ENCODE measurements at regions not wholly inside any gene's neighbourhood (a gene's known extent, or its start where the extent isn't known, plus 50 kb on each side); places are given as distances from the start of the nearest gene placed in this dataset.

GRCh38 chr14:71780075-71780474 lies 152.2 kb upstream of the RGS6 start:
- H3K4me1 ChIP-seq (ENCODE audit: insufficient read depth, low read length), result peaks cover 6% of the 10 kb centered on the region
- H3K18ac ChIP-seq (ENCODE audit: insufficient read length, low read depth, low read length), result no peak overlapping the region
- no peak for TF ChIP-seq CTCF (conservative IDR thresholded peaks at IDR 0.05)
- H3K23ac ChIP-seq (ENCODE audit: insufficient read length, low read depth, low read length), result no peak overlapping the region
- no peak overlapping the region for H3K14ac ChIP-seq (ENCODE audit: insufficient read depth, low read length)
- Mint-ChIP-seq H3K36me3 (ENCODE audit: insufficient read depth in 1 of 3, low read depth in 3 of 3) (peaks cover 6 to 20% (median 15%) of the 10 kb centered on the region in 3 experiments), H3K27me3 (ENCODE audit: low read depth) (peaks cover 2% of the 10 kb centered on the region; the same call in 1 of the 2 replicates), H3K27ac (no peak overlapping the region), H3K4me3 (no peak overlapping the region), H3K4me1 (peaks cover 23 to 37% of the 10 kb centered on the region in 2 experiments), H3K9me3 (peaks cover 20 to 21% of the 10 kb centered on the region in 2 experiments)
- DNase-seq, result no peak
- no peak overlapping the region for H4K8ac ChIP-seq (replicated peaks; ENCODE audit: insufficient read length, low read depth, low read length)
- H2BK5ac ChIP-seq (ENCODE audit: insufficient read length, low read length), result no peak overlapping the region
- H2BK12ac ChIP-seq (ENCODE audit: insufficient read length, low read depth, low read length), result no peak overlapping the region
- no peak overlapping the region for H3K56ac ChIP-seq (ENCODE audit: insufficient read length, low read depth, low read length)
- no peak overlapping the region for H2AFZ ChIP-seq (ENCODE audit: low read length)
- no peak overlapping the region for H2BK120ac ChIP-seq (ENCODE audit: low read depth, low read length, poor library complexity, severe bottlenecking)
- no peaks in the 10 kb centered on the region for H3K79me2 ChIP-seq (ENCODE audit: insufficient read depth, low read length)
- no peak overlapping the region for H4K5ac ChIP-seq (ENCODE audit: insufficient read length, low read depth, low read length)
- H3K27me3 ChIP-seq (ENCODE audit: insufficient read depth, low read length), result no peaks in the 10 kb centered on the region
- no peaks in the 10 kb centered on the region for H3K79me1 ChIP-seq (ENCODE audit: insufficient read depth, low read depth, low read length, poor library complexity, severe bottlenecking)
- no peak overlapping the region for H2BK20ac ChIP-seq (ENCODE audit: low read depth, low read length, poor library complexity, severe bottlenecking)
- no peak overlapping the region for H3K4me2 ChIP-seq (ENCODE audit: insufficient read depth, insufficient read length, low read length)
- H2BK15ac ChIP-seq (ENCODE audit: low read depth, low read length), result no peak overlapping the region
- no peak overlapping the region for H3T11ph ChIP-seq (ENCODE audit: low read length)
- no peak overlapping the region for H4K91ac ChIP-seq (ENCODE audit: insufficient read length, low read depth, low read length)
- no peak overlapping the region for H3K4ac ChIP-seq (ENCODE audit: low read depth, low read length)
- no peaks in the 10 kb centered on the region for H4K20me1 ChIP-seq (ENCODE audit: control insufficient read depth, insufficient read depth, insufficient read length)
- H3K27ac ChIP-seq (ENCODE audit: insufficient read length, low read depth, low read length), result no peak overlapping the region
- no peak overlapping the region for H2AK5ac ChIP-seq (ENCODE audit: insufficient read length, low read length)
- no peaks in the 10 kb centered on the region for H3K9me3 ChIP-seq (ENCODE audit: control insufficient read depth, low read depth, low read length)
- H3K23me2 ChIP-seq (ENCODE audit: insufficient read length, low read depth, low read length, poor library complexity, severe bottlenecking), result no peaks in the 10 kb centered on the region
- H3K9ac ChIP-seq (ENCODE audit: extremely low read depth, insufficient read length, low read length), result no peak overlapping the region
- no CpG with 5 or more reads among the region's 2 CpGs for WGBS (ENCODE audit: extremely low coverage, insufficient read length, low lambda C conversion rate)
